ENCODE measurements at regions not wholly inside any gene's neighbourhood (a gene's known extent, or its start where the extent isn't known, plus 50 kb on each side); places are given as distances from the start of the nearest gene placed in this dataset.
"Not testable (repeated sequence)": the region's sequence is repeated elsewhere in the genome, so short reads cannot be mapped to it uniquely, and the experiment has no call there.

GRCh38 chr18:4753151-4753550 is 298.0 kb upstream of the DLGAP1 start:
- DNase-seq: not testable (repeated sequence)

GRCh38 chr18:4751523-4751922 is 296.4 kb upstream of the DLGAP1 start:
- DNase-seq: no peak

- no peak for DNase-seq
These were observed 295.6 kb upstream of the DLGAP1 start for GRCh38 chr18:4750393-4751346.

- no peak for DNase-seq
These were observed 293.9 kb upstream of the DLGAP1 start for GRCh38 chr18:4748975-4749374.

GRCh38 chr18:4734903-4735302 is 279.8 kb upstream of the DLGAP1 start:
- DNase-seq: no peak

- no peak for DNase-seq
These were observed 278.9 kb upstream of the DLGAP1 start for GRCh38 chr18:4734021-4734420.

- no peak for DNase-seq
These were observed 266.4 kb upstream of the DLGAP1 start for GRCh38 chr18:4721545-4721944.

GRCh38 chr18:4720518-4720917 is 265.4 kb upstream of the DLGAP1 start:
- DNase-seq: no peak

GRCh38 chr18:4705894-4706293 is 250.8 kb upstream of the DLGAP1 start:
- DNase-seq: no peak

- no peak for DNase-seq
These were observed 249.7 kb upstream of the DLGAP1 start for GRCh38 chr18:4704781-4705180.

- no peak for DNase-seq
These were observed 236.7 kb upstream of the DLGAP1 start for GRCh38 chr18:4691836-4692235.

- not testable (repeated sequence) for DNase-seq
These were observed 223.6 kb upstream of the DLGAP1 start for GRCh38 chr18:4678685-4679084.

- no peak for DNase-seq
These were observed 221.9 kb upstream of the DLGAP1 start for GRCh38 chr18:4677006-4677405.

GRCh38 chr18:4672162-4672561 is 217.1 kb upstream of the DLGAP1 start:
- DNase-seq: no peak

- no peak for DNase-seq
These were observed 203.7 kb upstream of the DLGAP1 start for GRCh38 chr18:4658804-4659203.

- no peak for DNase-seq
These were observed 198.3 kb upstream of the DLGAP1 start for GRCh38 chr18:4653418-4653817.

- DNase-seq: no peak
These were observed 186.8 kb upstream of the DLGAP1 start for GRCh38 chr18:4641771-4642368.

GRCh38 chr18:4640349-4641012 is 185.4 kb upstream of the DLGAP1 start:
- DNase-seq: no peak

GRCh38 chr18:4639628-4640310 is 184.7 kb upstream of the DLGAP1 start:
- no peak for DNase-seq

- DNase-seq: no peak
These were observed 183.6 kb upstream of the DLGAP1 start for GRCh38 chr18:4638680-4639079.

- DNase-seq: no peak
These were observed 182.8 kb upstream of the DLGAP1 start for GRCh38 chr18:4637876-4638275.

GRCh38 chr18:4636967-4637366 is 181.9 kb upstream of the DLGAP1 start:
- no peak for DNase-seq

- no peak for DNase-seq
These were observed 176.1 kb upstream of the DLGAP1 start for GRCh38 chr18:4631239-4631638.
